ENCODE measurements at regions not wholly inside any gene's neighbourhood (a gene's known extent, or its start where the extent isn't known, plus 50 kb on each side); places are given as distances from the start of the nearest gene placed in this dataset.

DNA sequence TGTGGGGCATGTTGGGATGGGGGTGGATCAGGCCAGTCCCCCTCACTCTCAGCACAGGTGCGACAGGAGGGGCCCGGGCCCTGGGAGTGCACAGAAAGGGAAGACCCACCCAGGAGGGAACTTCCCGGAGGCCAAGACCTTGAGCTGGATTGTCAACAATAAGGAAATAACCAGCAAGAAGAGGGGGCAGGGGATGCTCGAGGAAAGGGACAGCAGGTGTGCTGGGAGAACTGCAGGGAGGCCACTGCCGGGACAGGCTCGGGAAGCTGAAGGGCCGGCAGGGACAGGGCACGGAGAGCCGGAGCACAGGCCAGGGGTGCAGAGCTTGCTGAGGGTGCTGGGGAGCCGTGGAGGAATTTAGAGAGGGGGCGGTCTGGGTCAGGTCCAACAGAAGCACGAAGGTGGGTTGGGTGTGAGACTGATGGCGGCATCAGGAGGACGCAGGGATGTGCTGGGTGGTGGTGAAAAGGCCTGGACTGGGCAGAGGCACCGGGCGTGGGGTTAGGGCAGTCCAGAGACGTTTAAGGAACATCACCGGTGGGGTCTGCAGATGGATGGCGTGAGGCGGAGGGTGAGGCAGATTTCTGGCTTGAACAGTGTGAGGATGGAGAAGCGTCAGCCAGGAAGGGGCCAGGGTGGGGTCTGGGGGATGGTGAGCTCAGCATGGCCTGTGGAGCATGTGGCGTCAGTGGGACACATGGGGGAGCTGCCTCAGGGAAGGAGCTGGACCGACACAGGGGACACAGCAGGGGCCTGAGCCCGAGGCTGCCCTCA, 54.8 kb downstream of the ADRA2C start:
- Histone ChIP-seq H3K27me3 (ENCODE audit: insufficient read depth, low read length, poor library complexity, severe bottlenecking) (no peaks in the 10 kb centered on the region), H3K36me3 (ENCODE audit: insufficient read depth, low read length) (no peaks in the 10 kb centered on the region), H3F3A (ENCODE audit: low read depth) (no peaks in the 10 kb centered on the region), H4K20me1 (ENCODE audit: insufficient read depth, low read length, poor library complexity, severe bottlenecking) (no peaks in the 10 kb centered on the region), H3K4me2 (ENCODE audit: low read depth, low read length, poor library complexity, severe bottlenecking) (no peak overlapping the region), H3K9me2 (replicated peaks; ENCODE audit: low read depth, low read length) (no peaks in the 10 kb centered on the region), H3K9me3 (ENCODE audit: insufficient read depth, low read depth, low read length) (no peaks in the 10 kb centered on the region; the same call in 1 of the 2 replicates), H3K4me1 (ENCODE audit: insufficient read depth, low read length, poor library complexity, severe bottlenecking) (no peaks in the 10 kb centered on the region), H2AFZ (ENCODE audit: low read length) (no peak overlapping the region), H3K4me3 (ENCODE audit: low read length, poor library complexity, severe bottlenecking) (no peak overlapping the region), H3K79me2 (ENCODE audit: insufficient read depth, low read length) (no peaks in the 10 kb centered on the region), H3K9ac (ENCODE audit: low read depth, low read length, poor library complexity, severe bottlenecking) (no peak overlapping the region)
- TF ChIP-seq EZH2phosphoT487 (IDR thresholded peaks at IDR 0.05; ENCODE audit: borderline replicate concordance) = no peak
- TF ChIP-seq, protein P1, sequence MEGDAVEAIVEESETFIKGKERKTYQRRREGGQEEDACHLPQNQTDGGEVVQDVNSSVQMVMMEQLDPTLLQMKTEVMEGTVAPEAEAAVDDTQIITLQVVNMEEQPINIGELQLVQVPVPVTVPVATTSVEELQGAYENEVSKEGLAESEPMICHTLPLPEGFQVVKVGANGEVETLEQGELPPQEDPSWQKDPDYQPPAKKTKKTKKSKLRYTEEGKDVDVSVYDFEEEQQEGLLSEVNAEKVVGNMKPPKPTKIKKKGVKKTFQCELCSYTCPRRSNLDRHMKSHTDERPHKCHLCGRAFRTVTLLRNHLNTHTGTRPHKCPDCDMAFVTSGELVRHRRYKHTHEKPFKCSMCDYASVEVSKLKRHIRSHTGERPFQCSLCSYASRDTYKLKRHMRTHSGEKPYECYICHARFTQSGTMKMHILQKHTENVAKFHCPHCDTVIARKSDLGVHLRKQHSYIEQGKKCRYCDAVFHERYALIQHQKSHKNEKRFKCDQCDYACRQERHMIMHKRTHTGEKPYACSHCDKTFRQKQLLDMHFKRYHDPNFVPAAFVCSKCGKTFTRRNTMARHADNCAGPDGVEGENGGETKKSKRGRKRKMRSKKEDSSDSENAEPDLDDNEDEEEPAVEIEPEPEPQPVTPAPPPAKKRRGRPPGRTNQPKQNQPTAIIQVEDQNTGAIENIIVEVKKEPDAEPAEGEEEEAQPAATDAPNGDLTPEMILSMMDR (conservative IDR thresholded peaks at IDR 0.05; ENCODE audit: low read length) = no peak

DNA sequence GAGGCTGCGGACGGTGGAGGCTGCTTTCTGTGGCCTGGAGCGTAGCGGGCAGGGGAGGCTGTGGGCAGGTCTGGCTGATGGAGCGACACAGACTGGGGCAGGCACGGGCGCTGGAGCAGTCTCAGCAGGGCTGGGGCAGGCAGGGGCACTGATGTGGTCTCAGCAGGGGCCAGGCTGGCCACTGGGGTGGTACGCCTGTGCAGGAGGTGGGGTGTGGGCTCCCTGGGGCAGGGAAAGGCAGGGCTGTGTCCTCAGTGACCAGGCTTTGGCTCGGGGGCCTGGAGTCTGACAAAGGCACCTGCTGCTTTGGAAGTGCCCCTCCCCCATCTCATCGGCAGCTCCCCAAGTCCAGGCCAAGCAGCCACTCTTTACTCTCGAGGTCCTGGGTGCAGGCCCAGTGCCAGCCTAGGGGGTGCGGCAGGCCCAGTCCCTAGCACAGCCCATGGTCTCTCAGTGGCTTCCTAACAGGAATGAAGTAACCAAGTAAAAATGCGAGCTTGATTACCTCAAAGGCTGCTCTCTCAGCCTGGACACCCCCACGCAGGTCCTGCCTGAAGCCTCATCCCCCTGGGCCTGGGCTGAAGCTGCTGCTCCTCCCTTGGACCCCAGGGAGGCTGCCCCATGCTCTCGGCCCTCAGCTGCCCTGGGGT, 55.5 kb downstream of the ADRA2C start:
- TF ChIP-seq, protein P1 (conservative IDR thresholded peaks at IDR 0.05; ENCODE audit: low read length) = no peak
- TF ChIP-seq EZH2phosphoT487 (IDR thresholded peaks at IDR 0.05; ENCODE audit: borderline replicate concordance) = no peak
- H3K36me3 ChIP-seq (ENCODE audit: insufficient read depth, low read length) = no peaks in the 10 kb centered on the region
- no peak overlapping the region for H3K4me2 ChIP-seq (ENCODE audit: low read depth, low read length, poor library complexity, severe bottlenecking)
- no peaks in the 10 kb centered on the region for H3K4me1 ChIP-seq (ENCODE audit: insufficient read depth, low read length, poor library complexity, severe bottlenecking)
- H3K9ac ChIP-seq (ENCODE audit: low read depth, low read length, poor library complexity, severe bottlenecking) = no peak overlapping the region
- no peaks in the 10 kb centered on the region for H3K27me3 ChIP-seq (ENCODE audit: insufficient read depth, low read length, poor library complexity, severe bottlenecking)
- no peaks in the 10 kb centered on the region for H3K9me2 ChIP-seq (replicated peaks; ENCODE audit: low read depth, low read length)
- H3F3A ChIP-seq (ENCODE audit: low read depth) = no peaks in the 10 kb centered on the region
- no peak overlapping the region for H3K4me3 ChIP-seq (ENCODE audit: low read length, poor library complexity, severe bottlenecking)
- H4K20me1 ChIP-seq (ENCODE audit: insufficient read depth, low read length, poor library complexity, severe bottlenecking) = no peaks in the 10 kb centered on the region
- H2AFZ ChIP-seq (ENCODE audit: low read length) = no peak overlapping the region
- H3K9me3 ChIP-seq (ENCODE audit: insufficient read depth, low read depth, low read length) = no peaks in the 10 kb centered on the region; the same call in 1 of the 2 replicates
- H3K79me2 ChIP-seq (ENCODE audit: insufficient read depth, low read length) = no peaks in the 10 kb centered on the region

DNA sequence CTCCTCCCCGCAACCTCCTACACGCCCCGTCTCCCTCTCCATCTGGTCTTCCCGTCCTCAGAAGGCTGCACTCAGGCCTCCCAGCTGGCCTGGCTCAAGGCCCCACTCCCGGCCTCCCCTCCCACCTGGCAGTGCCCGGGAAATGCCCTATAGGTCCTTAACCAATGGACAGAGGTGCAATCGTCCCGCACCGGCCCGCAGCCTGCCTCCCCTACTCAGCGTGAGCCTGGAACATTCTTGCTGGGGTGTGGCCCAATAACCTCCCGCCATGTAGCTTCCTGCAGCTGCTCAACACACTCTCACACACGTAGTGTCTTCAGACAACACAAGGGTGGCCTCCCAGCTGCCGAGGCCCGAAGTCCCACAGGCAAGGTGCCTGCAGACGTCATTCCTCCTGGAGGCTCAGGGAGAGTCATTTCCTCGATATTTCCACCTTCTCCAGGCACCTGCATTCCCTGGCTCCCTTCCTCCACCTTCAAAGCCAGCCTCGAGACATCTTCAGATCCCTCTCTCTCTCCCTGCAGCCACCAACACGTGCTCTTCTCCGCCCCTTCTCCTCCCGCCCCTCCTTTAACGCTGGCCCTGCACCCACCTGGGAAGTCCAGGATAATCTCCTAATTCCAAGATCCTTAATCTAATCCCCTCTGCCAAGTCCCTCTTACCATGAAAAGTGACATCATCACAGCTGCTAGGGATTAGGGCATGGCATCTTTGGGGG, 56.2 kb downstream of the ADRA2C start:
- Histone ChIP-seq H3F3A (ENCODE audit: low read depth) (no peaks in the 10 kb centered on the region), H3K79me2 (ENCODE audit: insufficient read depth, low read length) (no peaks in the 10 kb centered on the region), H3K9me2 (replicated peaks; ENCODE audit: low read depth, low read length) (no peaks in the 10 kb centered on the region), H2AFZ (ENCODE audit: low read length) (no peak overlapping the region), H3K9ac (ENCODE audit: low read depth, low read length, poor library complexity, severe bottlenecking) (no peak overlapping the region), H3K27me3 (ENCODE audit: insufficient read depth, low read length, poor library complexity, severe bottlenecking) (no peaks in the 10 kb centered on the region), H3K4me1 (ENCODE audit: insufficient read depth, low read length, poor library complexity, severe bottlenecking) (no peaks in the 10 kb centered on the region), H3K9me3 (ENCODE audit: insufficient read depth, low read depth, low read length) (no peaks in the 10 kb centered on the region; the same call in 1 of the 2 replicates), H3K4me2 (ENCODE audit: low read depth, low read length, poor library complexity, severe bottlenecking) (no peak overlapping the region), H4K20me1 (ENCODE audit: insufficient read depth, low read length, poor library complexity, severe bottlenecking) (no peaks in the 10 kb centered on the region), H3K36me3 (ENCODE audit: insufficient read depth, low read length) (no peaks in the 10 kb centered on the region), H3K4me3 (ENCODE audit: low read length, poor library complexity, severe bottlenecking) (no peak overlapping the region)
- TF ChIP-seq EZH2phosphoT487 (IDR thresholded peaks at IDR 0.05; ENCODE audit: borderline replicate concordance) = no peak
- TF ChIP-seq, protein P1 (conservative IDR thresholded peaks at IDR 0.05; ENCODE audit: low read length) = no peak

Data from Loucy (cell line).